Transverse colon (tissue), 4 donors: ENCODE measurements at regions not wholly inside any gene's neighbourhood (a gene's known extent, or its start where the extent isn't known, plus 50 kb on each side); places are given as distances from the start of the nearest gene placed in this dataset.

Source experiments
- DNase-seq: peaks from one replicate; pipeline ENCODE4 v3.0.0-alpha.2; 2019
- H3K27ac ChIP-seq, 4 donors: fragments of 200-600 bp; sonication (generic); 2 replicates each; pipeline ENCODE4 v1.5.1; 2016 to 2018; ENCODE audit warnings: inconsistent platforms in 4 of 4
- H3K27me3 ChIP-seq: fragments of 200-600 bp; sonication (generic); 2 replicates; pipeline ENCODE4 v1.5.1; 2017; ENCODE audit warnings: inconsistent platforms
- H3K36me3 ChIP-seq, 4 donors: fragments of 200-600 bp; sonication (generic); 2 replicates each; pipeline ENCODE4 v1.5.1; 2017 to 2019; ENCODE audit warnings: inconsistent platforms in 4 of 4
- H3K4me1 ChIP-seq, 4 donors: fragments of 200-600 bp; sonication (generic); 2 replicates each; pipeline ENCODE4 v1.5.1; 2017 to 2020; ENCODE audit warnings: inconsistent platforms in 4 of 4
- H3K4me3 ChIP-seq, 4 donors: fragments of 200-600 bp; sonication (generic); 1 replicate in 1 of 4; 2 replicates in 3 of 4; pipeline versions ENCODE4 v1.5.1 to v1.6.1; 2017 to 2019; ENCODE audit warnings: inconsistent platforms in 4 of 4
- H3K9me3 ChIP-seq, 2 donors: fragments of 200-600 bp; sonication (generic); 2 replicates each; pipeline ENCODE4 v1.5.1; 2017 to 2019; ENCODE audit warnings: inconsistent platforms in 2 of 2
- CTCF ChIP-seq, 5 experiments: fragments of 200-600 bp in 3 of 5; fragments of 450-650 bp in 2 of 5; sonication (generic) in 3 of 5; IDR thresholded peaks; 1 replicate in 2 of 5; 2 replicates in 3 of 5; pipeline ENCODE4 v1.5.1; 2016 to 2017; ENCODE audit warnings: antibody characterized with exemption in 5 of 5, inconsistent platforms in 3 of 5, mild to moderate bottlenecking in 2 of 5, moderate library complexity in 1 of 5
- EP300 ChIP-seq: sonication (generic); formaldehyde crosslinking; IDR thresholded peaks from one replicate; pipeline ENCODE4 v1.6.1; 2017; ENCODE audit warnings: antibody characterized with exemption, low read depth
- POLR2A ChIP-seq: fragments of 450-650 bp; IDR thresholded peaks from one replicate; pipeline ENCODE4 v1.6.1; 2016; ENCODE audit warnings: antibody characterized with exemption, mild to moderate bottlenecking, moderate library complexity
- POLR2AphosphoS5 ChIP-seq, 3 donors: sonication (generic); formaldehyde crosslinking; IDR thresholded peaks; one replicate each; pipeline ENCODE4 v1.6.1; 2016; ENCODE audit warnings: antibody characterized with exemption in 3 of 3
- WGBS, 2 donors: methylation state at CpG; one replicate each; pipeline ENCODE4 v1.1.5; 2018; ENCODE audit warnings: low coverage in 1 of 2; 5-methylcytosine and 5-hydroxymethylcytosine counted together
- in situ Hi-C, 4 donors: fragments of 200-750 bp; cut with MboI; loops; one replicate each; pipeline versions ENCODE4 v1.15.0 to v1.15.1; 2017; ENCODE audit warnings: low sequenced_read_pairs in 3 of 4, low pct_ligation_motif_present in 1 of 4, low pct_unique_long_range_greater_than_20kb in 1 of 4
- intact Hi-C: fragments of 100-400 bp; cut with DNase I; formaldehyde crosslinking; loops from one replicate; pipeline ENCODE4 v1.15.1; 2023; ENCODE audit warnings: low total_unique reads

- TF ChIP-seq CTCF (IDR thresholded peaks at IDR 0.05) (no peak), EP300 (no peak), POLR2A (peak; percentile 83), POLR2AphosphoS5 (IDR thresholded peaks at IDR 0.05) (peak; percentile 51 to 85 (median 84))
Observed at GRCh38 chr6:7050872-7051779, 56.6 kb upstream of the RREB1 start.

GRCh38 chr6:7051780-7052442 is 55.9 kb upstream of the RREB1 start:
- TF ChIP-seq EP300 (no peak), POLR2A (peak; percentile 59), POLR2AphosphoS5 (IDR thresholded peaks at IDR 0.05) (peak in 2 of 3 donors; percentile 43 to 44), CTCF (IDR thresholded peaks at IDR 0.05) (no peak)
- Histone ChIP-seq H3K4me1 (peaks cover 0 to 30% (median 12%) of the 10 kb centered on the region in 4 donors), H3K27me3 (no peaks in the 10 kb centered on the region), H3K36me3 (no peaks in the 10 kb centered on the region), H3K27ac (peak overlapping the region; percentile 91 to 94 (median 92)), H3K4me3 (peak overlapping the region; percentile 38 to 63 (median 56)), H3K9me3 (no peaks in the 10 kb centered on the region)
- DNase-seq, result peak; percentile 74
- whole genome bisulfite sequencing, 2 donors, result 0% methylated on average over 41 of the region's 59 CpGs; no CpG with 5 or more reads in 1 of the 2 donors
- intact Hi-C loops, result no loop called here
- in situ Hi-C loops, result loop anchor here in 1 of 4 donors (25.0 kb wide), 1 partner anchor 185 kb away; no protein-coding TSS in a partner anchor

More at GRCh38 chr6:7050872-7051779, 56.6 kb upstream of the RREB1 start:
- Histone ChIP-seq H3K4me1 (peaks cover 0 to 30% (median 12%) of the 10 kb centered on the region in 4 donors), H3K36me3 (no peaks in the 10 kb centered on the region), H3K4me3 (peak overlapping the region; percentile 38 to 63 (median 56)), H3K27me3 (no peaks in the 10 kb centered on the region), H3K9me3 (no peaks in the 10 kb centered on the region), H3K27ac (peak overlapping the region; percentile 91 to 94 (median 92))
- DNase-seq, result peak; percentile 87
- in situ Hi-C loops, result loop anchor here in 1 of 4 donors (25.0 kb wide), 1 partner anchor 186 kb away; no protein-coding TSS in a partner anchor
- intact Hi-C loops, result no loop called here
- WGBS, 2 donors, result 14 to 20% methylated on average over 1 to 45 of the region's 68 CpGs

- peak; percentile 42 for DNase-seq
- TF ChIP-seq POLR2AphosphoS5 (IDR thresholded peaks at IDR 0.05) (peak in 2 of 3 donors; percentile 29 to 36), CTCF (IDR thresholded peaks at IDR 0.05) (no peak)
- H3K9me3 ChIP-seq, result no peaks in the 10 kb centered on the region
- H3K36me3 ChIP-seq, result no peaks in the 10 kb centered on the region
- in situ Hi-C loops (loop anchor here in 1 of 4 donors (25.0 kb wide), 1 partner anchor 185 kb away; no protein-coding TSS in a partner anchor), intact Hi-C loops (no loop called here)
- H3K27ac ChIP-seq, result peak overlapping the region; percentile 91 to 94 (median 92)
- H3K27me3 ChIP-seq, result no peaks in the 10 kb centered on the region
- peak overlapping the region; percentile 38 to 63 (median 56) for H3K4me3 ChIP-seq
- H3K4me1 ChIP-seq, result peaks cover 0 to 30% (median 12%) of the 10 kb centered on the region in 4 donors
- WGBS, 2 donors, result 0 to 6% methylated on average over 12 to 26 of the region's 31 CpGs
Observed at GRCh38 chr6:7052443-7053011, 55.2 kb upstream of the RREB1 start.
